IMR-90 (cell line): ENCODE measurements at regions not wholly inside any gene's neighbourhood (a gene's known extent, or its start where the extent isn't known, plus 50 kb on each side); places are given as distances from the start of the nearest gene placed in this dataset.
"Not testable (repeated sequence)": the region's sequence is repeated elsewhere in the genome, so short reads cannot be mapped to it uniquely, and the experiment has no call there.

Source experiments
- ATAC-seq: fragments of 200-7000 bp; cut with Tn5 transposase; 2 replicates; pipeline ENCODE4 v1.9.1; 2020; ENCODE audit warnings: low read depth, mild to moderate bottlenecking, moderate library complexity
- BruUV-seq: library from RNA; stranded (reverse); fragments of 400-500 nt; replicated peaks from 2 replicates; lab custom pipeline; 2021; lab: Mats Ljungman, UMichigan
- CTCF ChIA-PET: fragments of 300-600 bp; formaldehyde crosslinking; extraction: SDS; loops from one replicate; lab custom pipeline; 2021; ENCODE audit warnings: antibody characterized with exemption; lab: Yijun Ruan, JAX
- POLR2A ChIA-PET: fragments of 300-600 bp; sonication (Branson Sonifier 250); formaldehyde crosslinking; loops from one replicate; lab custom pipeline; 2022; ENCODE audit warnings: antibody characterized with exemption; ENCODE audit not compliant: unreplicated experiment; lab: Charles Lee
- DNase-seq: peaks from one replicate; pipeline ENCODE4 v3.0.0; 2013
- H2AFZ ChIP-seq: replicated peaks from 2 replicates; pipeline ENCODE3; 2013; ENCODE audit warnings: low read length, mild to moderate bottlenecking; ENCODE audit not compliant: poor library complexity
- H2AK5ac ChIP-seq: 2 replicates; pipeline ENCODE4 v1.6.1; 2013; ENCODE audit warnings: low read depth, low read length, inconsistent platforms
- H2AK9ac ChIP-seq: replicated peaks from 2 replicates; pipeline ENCODE3; 2013; ENCODE audit warnings: mild to moderate bottlenecking, low read depth, low read length, moderate library complexity; ENCODE audit not compliant: poor library complexity
- H2BK120ac ChIP-seq: 2 replicates; pipeline ENCODE4 v1.6.1; 2013; ENCODE audit warnings: low read depth, low read length, inconsistent platforms
- H2BK15ac ChIP-seq: 3 replicates; pipeline ENCODE4 v1.6.1; 2013; ENCODE audit warnings: low read depth, low read length, inconsistent platforms
- H2BK20ac ChIP-seq: 2 replicates; pipeline ENCODE4 v1.6.1; 2013; ENCODE audit warnings: low read depth, mild to moderate bottlenecking, inconsistent platforms, low read length, moderate library complexity
- H2BK5ac ChIP-seq: 2 replicates; pipeline ENCODE4 v1.6.1; 2013; ENCODE audit warnings: mild to moderate bottlenecking, low read depth, low read length, inconsistent platforms; ENCODE audit not compliant: poor library complexity, severe bottlenecking
- H3K14ac ChIP-seq: replicated peaks from 2 replicates; pipeline ENCODE4 v1.6.1; 2013; ENCODE audit warnings: low read depth, low read length, inconsistent platforms
- H3K18ac ChIP-seq: 2 replicates; pipeline ENCODE4 v1.6.1; 2013; ENCODE audit warnings: low read depth, low read length, control low read depth
- H3K23ac ChIP-seq: 2 replicates; pipeline ENCODE4 v1.6.1; 2013; ENCODE audit warnings: low read depth, low read length, inconsistent platforms
- H3K27ac ChIP-seq: 2 replicates; pipeline ENCODE4 v1.5.1; 2013; ENCODE audit warnings: mild to moderate bottlenecking, control low read depth, low read length; ENCODE audit not compliant: insufficient read depth
- H3K27me3 ChIP-seq: 2 replicates; pipeline ENCODE4 v1.6.1; 2013; ENCODE audit warnings: low read length; ENCODE audit not compliant: control insufficient read depth, insufficient read depth
- H3K36me3 ChIP-seq: 2 replicates; pipeline ENCODE4 v1.6.1; 2013; ENCODE audit warnings: low read length, mixed read lengths; ENCODE audit not compliant: control insufficient read depth, insufficient read depth
- H3K4ac ChIP-seq: 2 replicates; pipeline ENCODE4 v1.6.1; 2013; ENCODE audit warnings: low read depth, low read length, inconsistent platforms
- H3K4me1 ChIP-seq: 2 replicates; pipeline ENCODE4 v1.6.1; 2013; ENCODE audit warnings: low read length, mixed read lengths; ENCODE audit not compliant: control insufficient read depth, insufficient read depth
- H3K4me2 ChIP-seq: 2 replicates; pipeline ENCODE4 v1.6.1; 2013; ENCODE audit warnings: low read depth, mild to moderate bottlenecking, control low read depth, low read length, moderate library complexity
- H3K4me3 ChIP-seq: 2 replicates; pipeline ENCODE4 v1.5.1; 2013; ENCODE audit warnings: low read depth, mild to moderate bottlenecking, control low read depth, low read length, moderate library complexity; ENCODE audit not compliant: insufficient read depth
- H3K56ac ChIP-seq: 2 replicates; pipeline ENCODE4 v1.6.1; 2013; ENCODE audit warnings: low read length, inconsistent platforms; ENCODE audit not compliant: insufficient read depth; ENCODE audit errors: extremely low read depth
- H3K79me1 ChIP-seq, 2 experiments: 2 replicates each; pipeline ENCODE4 v1.6.1; 2013; ENCODE audit warnings: low read length in 2 of 2, inconsistent platforms in 1 of 2, low read depth in 1 of 2
- H3K9ac ChIP-seq: 2 replicates; pipeline ENCODE4 v1.6.1; 2013; ENCODE audit warnings: low read depth, low read length, control low read depth
- H3K9me1 ChIP-seq: 2 replicates; pipeline ENCODE4 v1.6.1; 2013; ENCODE audit warnings: low read length, inconsistent platforms; ENCODE audit not compliant: insufficient read depth
- H3K9me3 ChIP-seq: 2 replicates; pipeline ENCODE4 v1.6.1; 2013; ENCODE audit warnings: low read length; ENCODE audit not compliant: control insufficient read depth, insufficient read depth
- H4K20me1 ChIP-seq: 2 replicates; pipeline ENCODE4 v1.6.1; 2013; ENCODE audit warnings: low read length, inconsistent platforms; ENCODE audit not compliant: insufficient read depth
- H4K5ac ChIP-seq: 2 replicates; pipeline ENCODE4 v1.6.1; 2013; ENCODE audit warnings: mild to moderate bottlenecking, low read depth, low read length, control low read depth
- H4K8ac ChIP-seq, 2 experiments: 2 replicates each; pipeline ENCODE4 v1.6.1; 2013; ENCODE audit warnings: low read depth in 2 of 2, low read length in 2 of 2, control low read depth in 1 of 2, inconsistent platforms in 1 of 2
- H4K91ac ChIP-seq: 2 replicates; pipeline ENCODE4 v1.6.1; 2013; ENCODE audit warnings: low read depth, low read length, inconsistent platforms; ENCODE audit not compliant: insufficient read depth
- CEBPB ChIP-seq: IDR thresholded peaks from 2 replicates; pipeline ENCODE4 v1.6.1; 2012; ENCODE audit warnings: low read depth, low read length, improper control_type of control experiment
- WGBS, 2 experiments: methylation state at CpG; one replicate each; pipeline versions ENCODE4 v1.1.5 to v1.1.7; 2013; ENCODE audit warnings: missing lambda C conversion rate in 2 of 2; ENCODE audit not compliant: insufficient read length in 1 of 2; ENCODE audit errors: extremely low coverage in 2 of 2; 5-methylcytosine and 5-hydroxymethylcytosine counted together
- dilution Hi-C: fragments of 300-500 bp; cut with HindIII; formaldehyde crosslinking; loops from one replicate; pipeline ENCODE4 v1.14.3; 2018; ENCODE audit warnings: low sequenced_read_pairs; ENCODE audit not compliant: unreplicated experiment
- in situ Hi-C: fragments of 300-500 bp; cut with MboI; formaldehyde crosslinking; loops from 3 replicates; pipeline ENCODE4 v1.14.3; 2019; ENCODE audit warnings: low sequenced_read_pairs, inconsistent platforms, mixed read lengths
- intact Hi-C: fragments of 100-400 bp; cut with micrococcal nuclease; formaldehyde crosslinking; loops from 2 replicates; pipeline ENCODE4 v1.10.0; 2022

DNA sequence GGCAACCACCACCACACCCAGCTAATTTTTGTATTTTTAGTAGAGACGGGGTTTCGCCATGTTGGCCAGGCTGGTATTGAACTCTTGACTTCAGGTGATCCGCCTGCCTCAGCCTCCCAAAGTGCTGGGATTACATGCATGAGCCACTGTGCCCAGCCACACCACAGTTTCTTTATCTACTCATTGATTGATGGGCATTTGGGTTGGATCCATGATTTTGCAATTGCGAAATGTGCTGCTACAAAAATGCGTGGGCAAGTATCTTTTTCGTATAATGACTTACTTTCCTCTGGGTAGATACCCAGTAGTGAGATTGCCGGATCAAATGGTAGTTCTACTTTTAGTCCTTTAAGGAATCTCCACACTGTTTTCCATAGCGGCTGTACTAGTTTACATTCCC is 204.7 kb downstream of the ALDH8A1 start:
- BruUV-seq, H4K91ac ChIP-seq, H2AK9ac ChIP-seq, CTCF ChIA-PET, H3K4me3 ChIP-seq, H2AFZ ChIP-seq, DNase-seq, H3K4me1 ChIP-seq, H3K56ac ChIP-seq, H4K8ac ChIP-seq, H3K27me3 ChIP-seq, H2BK20ac ChIP-seq, H2BK5ac ChIP-seq, H3K4me2 ChIP-seq, H4K20me1 ChIP-seq, H4K5ac ChIP-seq, H2BK120ac ChIP-seq, H3K9me1 ChIP-seq, H3K18ac ChIP-seq, H3K4ac ChIP-seq, H3K14ac ChIP-seq, ATAC-seq, H3K79me1 ChIP-seq, H3K9me3 ChIP-seq, H2AK5ac ChIP-seq, dilution Hi-C loops, H3K27ac ChIP-seq, H3K23ac ChIP-seq, H3K9ac ChIP-seq, in situ Hi-C loops, intact Hi-C loops, POLR2A ChIA-PET, H3K36me3 ChIP-seq, H2BK15ac ChIP-seq: not testable (repeated sequence)
- 92% methylated on average over 2 of the region's 8 CpGs; no CpG with 5 or more reads in 1 of the 2 experiments for WGBS, 2 experiments
- TF ChIP-seq CEBPB = 0 out of 2 replicates have a peak, but pooled peaks have one; percentile 15
